GM12878 (cell line): ENCODE measurements at regions not wholly inside any gene's neighbourhood (a gene's known extent, or its start where the extent isn't known, plus 50 kb on each side); places are given as distances from the start of the nearest gene placed in this dataset.

Experiments used
- ATAC-seq: fragments of 200-7000 bp; cut with Tn5 transposase; 3 replicates; pipeline ENCODE4 v1.9.1; 2020; ENCODE audit warnings: mild to moderate bottlenecking, moderate library complexity
- BruUV-seq: library from RNA; stranded (reverse); fragments of 400-500 nt; replicated peaks from 2 replicates; lab custom pipeline; 2021; lab: Mats Ljungman, UMichigan
- CTCF ChIA-PET: fragments of 300-600 bp; sonication (Branson Sonifier 250); formaldehyde crosslinking; extraction: SDS; loops from one replicate; lab custom pipeline; 2021; ENCODE audit warnings: inconsistent platforms; lab: Yijun Ruan, JAX
- POLR2A ChIA-PET: fragments of 350-600 bp; formaldehyde crosslinking; extraction: SDS; loops from one replicate; lab custom pipeline; 2021; ENCODE audit warnings: inconsistent platforms; lab: Charles Lee
- RAD21 ChIA-PET: fragments of 300-600 bp; sonication (Branson Sonifier 250); formaldehyde crosslinking; loops from one replicate; lab custom pipeline; 2023; ENCODE audit warnings: antibody characterized with exemption; ENCODE audit not compliant: unreplicated experiment; lab: Charles Lee
- SMC1A ChIA-PET: fragments of 300-600 bp; sonication (Branson Sonifier 250); formaldehyde crosslinking; loops from one replicate; lab custom pipeline; 2023; ENCODE audit not compliant: unreplicated experiment, uncharacterized antibody; lab: Charles Lee
- DNase-seq: peaks from one replicate; pipeline ENCODE4 v3.0.0-alpha.2; 2011; ENCODE audit warnings: low read depth, low spot score
- FAIRE-seq: peaks from 3 replicates; lab custom pipeline; 2011; peaks lifted over from hg19 to GRCh38; lab: Jason Lieb, UNC
- H2AFZ ChIP-seq: 2 replicates; pipeline ENCODE4 v1.6.0; 2011; ENCODE audit warnings: low read depth, low read length, control low read depth; ENCODE audit not compliant: control insufficient read depth
- H3K27ac ChIP-seq: 2 replicates; pipeline ENCODE4 v1.5.1; 2011; ENCODE audit warnings: control low read depth; ENCODE audit not compliant: control insufficient read depth, insufficient read depth
- H3K27me3 ChIP-seq, 2 experiments: replicated peaks in 1 of 2; 2 replicates each; pipeline versions ENCODE4 v1.6.0 to v1.6.1; 2011; ENCODE audit warnings: low read length in 1 of 2; ENCODE audit not compliant: control insufficient read depth in 2 of 2, insufficient read depth in 2 of 2
- H3K36me3 ChIP-seq, 2 experiments: 2 replicates each; pipeline ENCODE4 v1.5.1; 2011; ENCODE audit warnings: low read length in 1 of 2; ENCODE audit not compliant: control insufficient read depth in 2 of 2, insufficient read depth in 2 of 2
- H3K4me1 ChIP-seq: 2 replicates; pipeline ENCODE4 v1.6.1; 2011; ENCODE audit warnings: mild to moderate bottlenecking, low read length, moderate library complexity, mixed read lengths; ENCODE audit not compliant: control insufficient read depth, insufficient read depth
- H3K4me2 ChIP-seq: 2 replicates; pipeline ENCODE4 v1.6.0; 2011; ENCODE audit warnings: control low read depth; ENCODE audit not compliant: control insufficient read depth, insufficient read depth
- H3K4me3 ChIP-seq: fragments of 200-600 bp; sonication (generic); 2 replicates; pipeline ENCODE4 v1.5.1; 2016
- H3K79me2 ChIP-seq: 2 replicates; pipeline ENCODE4 v1.6.0; 2011; ENCODE audit warnings: low read length; ENCODE audit not compliant: control insufficient read depth, insufficient read depth
- H3K9ac ChIP-seq: 2 replicates; pipeline ENCODE4 v1.8.0; 2011; ENCODE audit warnings: low read length, control low read depth, mixed read lengths; ENCODE audit not compliant: control insufficient read depth, insufficient read depth
- H3K9me3 ChIP-seq: replicated peaks from 3 replicates; pipeline ENCODE4 v1.5.1; 2011; ENCODE audit warnings: mild to moderate bottlenecking, low read length; ENCODE audit not compliant: control insufficient read depth, insufficient read depth
- H4K20me1 ChIP-seq: 2 replicates; pipeline ENCODE4 v1.6.0; 2011; ENCODE audit not compliant: control insufficient read depth, insufficient read depth
- ATF7 ChIP-seq: fragments of 450-650 bp; IDR thresholded peaks from 2 replicates; pipeline ENCODE4 v1.6.1; 2016; ENCODE audit warnings: low read depth, mild to moderate bottlenecking
- EED ChIP-seq: sonication (generic); IDR thresholded peaks from 2 replicates; pipeline ENCODE4 v1.6.1; 2016; ENCODE audit warnings: antibody characterized with exemption, low read depth
- MAX ChIP-seq: IDR thresholded peaks from 2 replicates; pipeline ENCODE4 v1.6.1; 2012; ENCODE audit warnings: low read depth, low read length, improper control_type of control experiment
- MEF2A ChIP-seq: IDR thresholded peaks from 2 replicates; pipeline ENCODE4 v1.6.1; 2011; ENCODE audit warnings: low read depth, mild to moderate bottlenecking, low read length, moderate library complexity; ENCODE audit not compliant: insufficient read depth
- MTA3 ChIP-seq: IDR thresholded peaks from 2 replicates; pipeline ENCODE4 v1.6.1; 2012; ENCODE audit warnings: low read length, inconsistent platforms, borderline replicate concordance
- MYB ChIP-seq: fragments of 150-350 bp; IDR thresholded peaks from 2 replicates; pipeline ENCODE4 v1.6.1; 2014; ENCODE audit warnings: mild to moderate bottlenecking, low read depth, low read length, borderline replicate concordance
- NR2F1 ChIP-seq: fragments of 450-650 bp; conservative IDR thresholded peaks from 2 replicates; pipeline ENCODE4 v1.6.1; 2017; ENCODE audit warnings: mild to moderate bottlenecking
- PBX3 ChIP-seq: IDR thresholded peaks from 2 replicates; pipeline ENCODE4 v1.6.1; 2011; ENCODE audit warnings: mild to moderate bottlenecking, low read depth, low read length, moderate library complexity; ENCODE audit not compliant: insufficient replicate concordance
- RAD21 ChIP-seq: IDR thresholded peaks from 2 replicates; pipeline ENCODE4 v1.6.1; 2011; ENCODE audit warnings: mild to moderate bottlenecking, low read depth, low read length, moderate library complexity; ENCODE audit not compliant: insufficient read depth
- RAD51 ChIP-seq: fragments of 450-650 bp; IDR thresholded peaks from 2 replicates; pipeline ENCODE4 v1.6.1; 2016; ENCODE audit warnings: moderate library complexity, mild to moderate bottlenecking, inconsistent platforms
- SIN3A ChIP-seq: IDR thresholded peaks from 2 replicates; pipeline ENCODE4 v1.6.1; 2012; ENCODE audit warnings: low read depth, low read length, improper control_type of control experiment
- SUPT20H ChIP-seq: IDR thresholded peaks from 2 replicates; pipeline ENCODE4 v1.6.1; 2011; ENCODE audit warnings: low read depth, mild to moderate bottlenecking, low read length, moderate library complexity, borderline replicate concordance; ENCODE audit not compliant: control insufficient read depth
- TCF3 ChIP-seq: IDR thresholded peaks from 2 replicates; pipeline ENCODE4 v1.6.1; 2012; ENCODE audit warnings: low read depth, mild to moderate bottlenecking, low read length, borderline replicate concordance; ENCODE audit not compliant: insufficient read depth
- ZNF24 ChIP-seq: fragments of 450-650 bp; IDR thresholded peaks from 2 replicates; pipeline ENCODE4 v1.6.1; 2017; ENCODE audit warnings: antibody characterized with exemption, mild to moderate bottlenecking
- ZZZ3 ChIP-seq: IDR thresholded peaks from 2 replicates; pipeline ENCODE4 v1.6.1; 2011; ENCODE audit warnings: low read depth; ENCODE audit not compliant: control insufficient read depth, insufficient read length
- WGBS: methylation state at CpG from one replicate; pipeline ENCODE4 v1.1.6; 2016; ENCODE audit warnings: low lambda C conversion rate; ENCODE audit not compliant: insufficient replicate concordance, insufficient coverage; ENCODE audit errors: missing lambda C conversion rate; 5-methylcytosine and 5-hydroxymethylcytosine counted together
- in situ Hi-C: fragments of 300-500 bp; cut with MboI; formaldehyde crosslinking; loops from 9 replicates; pipeline ENCODE4 v1.14.3; 2018; ENCODE audit warnings: mixed read lengths
- intact Hi-C: fragments of 100-400 bp; cut with micrococcal nuclease; formaldehyde crosslinking; loops from one replicate; pipeline ENCODE4 v1.14.2; 2022; ENCODE audit not compliant: unreplicated experiment

- SMC1A ChIA-PET: no interaction called here
- TF ChIP-seq RAD51: no peak
- Histone ChIP-seq H3K4me3 (no peak overlapping the region), H3K27me3 (no peaks in the 10 kb centered on the region), H4K20me1 (no peaks in the 10 kb centered on the region), H3K9ac (no peak overlapping the region), H3K27ac (no peak overlapping the region), H2AFZ (no peak overlapping the region), H3K9me3 (no peaks in the 10 kb centered on the region), H3K79me2 (no peaks in the 10 kb centered on the region), H3K4me1 (no peaks in the 10 kb centered on the region), H3K36me3 (no peaks in the 10 kb centered on the region), H3K4me2 (no peak overlapping the region)
- RAD21 ChIA-PET: no interaction called here
- CTCF ChIA-PET: no interaction called here
- no peak for ATAC-seq
- FAIRE-seq: no peak
- in situ Hi-C loops: no loop called here
- intact Hi-C loops: no loop called here
- DNase-seq: no peak
- BruUV-seq: no TSS peak
- WGBS: 3% methylated on average over 2 of the region's 2 CpGs
- POLR2A ChIA-PET: no interaction called here
These were observed 117.6 kb downstream of the LEPR start for GRCh38 chr1:65538086-65538485.

GRCh38 chr1:65538664-65539063 lies 118.2 kb downstream of the LEPR start:
- Histone ChIP-seq H3K27me3 (no peaks in the 10 kb centered on the region), H3K27ac (no peak overlapping the region), H3K9ac (no peak overlapping the region), H2AFZ (no peak overlapping the region), H3K9me3 (no peaks in the 10 kb centered on the region), H3K4me2 (no peak overlapping the region), H3K79me2 (no peaks in the 10 kb centered on the region), H3K36me3 (no peaks in the 10 kb centered on the region), H4K20me1 (no peaks in the 10 kb centered on the region), H3K4me3 (no peak overlapping the region), H3K4me1 (no peaks in the 10 kb centered on the region)
- DNase-seq (no peak), FAIRE-seq (no peak), ATAC-seq (no peak)
- ChIA-PET CTCF (no interaction called here), SMC1A (interaction anchor here (0.7 kb wide), 1 partner anchor 31 kb away, joined by 5 read pairs; no protein-coding TSS in a partner anchor), RAD21 (no interaction called here), POLR2A (interaction anchor here (0.6 kb wide), 1 partner anchor 957 kb away, joined by 3 read pairs; no protein-coding TSS in a partner anchor)
- WGBS: 57% methylated on average over 1 of the region's 1 CpG
- intact Hi-C loops: no loop called here
- no TSS peak for BruUV-seq
- in situ Hi-C loops: no loop called here
- TF ChIP-seq PBX3 (no peak), ZZZ3 (no peak), MYB (no peak), ATF7 (no peak), SIN3A (no peak), ZNF24 (no peak), EED (no peak), MTA3 (no peak), MEF2A (no peak), MAX (no peak), TCF3 (no peak), NR2F1 (no peak), SUPT20H (no peak), RAD21 (no peak)
